ENCODE measurements at regions not wholly inside any gene's neighbourhood (a gene's known extent, or its start where the extent isn't known, plus 50 kb on each side); places are given as distances from the start of the nearest gene placed in this dataset.

DNA sequence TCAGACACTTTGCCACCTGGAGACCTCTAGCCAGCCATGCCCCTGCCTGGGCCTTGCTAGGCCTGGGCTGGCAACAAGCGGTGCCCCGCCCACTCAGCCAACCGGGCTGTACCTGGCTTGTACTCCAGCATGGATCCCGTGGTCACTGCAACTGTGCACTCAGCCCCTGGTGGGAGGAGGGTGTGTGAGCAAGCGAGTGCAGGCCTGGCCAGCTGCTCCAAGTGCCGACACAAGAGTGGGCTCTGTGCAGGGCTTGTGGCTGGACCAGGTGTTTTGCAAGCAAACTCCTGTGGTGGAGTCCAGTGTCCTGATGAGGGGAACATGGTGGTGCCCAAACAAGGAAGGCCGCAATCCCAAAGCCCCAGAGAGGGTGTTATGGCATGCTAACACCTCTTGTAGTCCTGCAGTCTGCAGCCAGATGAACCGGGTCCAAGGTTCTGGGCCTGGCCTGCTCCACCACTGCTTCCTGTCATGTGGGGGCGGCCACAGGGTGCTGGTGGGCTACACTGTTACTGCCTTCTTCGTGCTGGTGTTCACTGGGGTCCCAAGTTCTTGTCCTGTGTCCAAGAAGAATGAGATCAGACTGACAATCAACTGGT is 60.1 kb upstream of the CD28 start:
- TF ChIP-seq FOXP2 (optimal IDR thresholded peaks at IDR 0.05; ENCODE audit: borderline replicate concordance, extremely low read depth, extremely low read length, insufficient read depth): no peak
- no peak for TF ChIP-seq TAF1 (IDR thresholded peaks at IDR 0.05; ENCODE audit: borderline replicate concordance, insufficient read depth, low read length)
- TF ChIP-seq POLR2AphosphoS5 (IDR thresholded peaks at IDR 0.05; ENCODE audit: low read depth, low read length): no peak
- TF ChIP-seq SIN3A (IDR thresholded peaks at IDR 0.05; ENCODE audit: borderline replicate concordance, insufficient read depth, low read length): no peak
